C4-2B (cell line): ENCODE measurements at regions not wholly inside any gene's neighbourhood (a gene's known extent, or its start where the extent isn't known, plus 50 kb on each side); places are given as distances from the start of the nearest gene placed in this dataset.

Experiments used
- H3K27ac ChIP-seq: fragments of 450-650 bp; 2 replicates; pipeline ENCODE4 v1.5.1; 2017
- CTCF ChIP-seq: fragments of 450-650 bp; conservative IDR thresholded peaks from 2 replicates; pipeline ENCODE4 v1.5.1; 2017; ENCODE audit warnings: mild to moderate bottlenecking
- ZFX ChIP-seq: fragments of 450-650 bp; IDR thresholded peaks from 2 replicates; pipeline ENCODE4 v1.6.1; 2017

GRCh38 chr1:90175490-90176167 is 180.7 kb downstream of the ZNF326 start:
- H3K27ac ChIP-seq, result no peak overlapping the region

GRCh38 chr1:90174246-90174645 is 179.3 kb downstream of the ZNF326 start:
- TF ChIP-seq CTCF (no peak), ZFX (no peak)
- no peak overlapping the region for H3K27ac ChIP-seq

More at GRCh38 chr1:90175490-90176167, 180.7 kb downstream of the ZNF326 start:
- no peak for TF ChIP-seq ZFX
- TF ChIP-seq CTCF, result no peak

- TF ChIP-seq CTCF (no peak), ZFX (no peak)
- H3K27ac ChIP-seq, result no peak overlapping the region
Observed at GRCh38 chr1:90162216-90162615, 167.3 kb downstream of the ZNF326 start.

DNA sequence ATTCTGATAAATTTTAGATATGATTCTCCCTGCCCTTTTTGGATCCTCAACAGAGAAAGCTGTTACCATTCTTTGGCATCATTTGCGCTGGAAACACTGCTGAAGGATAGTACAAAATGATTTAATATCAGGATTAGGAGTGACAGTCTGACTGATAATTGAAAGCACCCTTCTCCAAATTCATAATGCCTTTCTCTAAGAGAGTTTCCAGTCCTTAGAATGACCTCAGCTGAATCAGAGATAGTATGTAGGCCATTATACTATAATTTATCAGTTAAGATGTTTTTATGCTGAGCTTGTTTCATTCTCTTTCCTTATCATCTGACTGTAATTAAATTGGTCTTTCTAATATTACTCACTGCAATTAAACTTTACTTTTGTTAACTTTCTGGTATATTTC is 166.7 kb downstream of the ZNF326 start:
- TF ChIP-seq CTCF, result no peak
- no peak for TF ChIP-seq ZFX
- no peak overlapping the region for H3K27ac ChIP-seq

- no peak for TF ChIP-seq ZFX
- TF ChIP-seq CTCF, result no peak
- no peak overlapping the region for H3K27ac ChIP-seq
Observed at GRCh38 chr1:90155721-90156487, 161.0 kb downstream of the ZNF326 start.

DNA sequence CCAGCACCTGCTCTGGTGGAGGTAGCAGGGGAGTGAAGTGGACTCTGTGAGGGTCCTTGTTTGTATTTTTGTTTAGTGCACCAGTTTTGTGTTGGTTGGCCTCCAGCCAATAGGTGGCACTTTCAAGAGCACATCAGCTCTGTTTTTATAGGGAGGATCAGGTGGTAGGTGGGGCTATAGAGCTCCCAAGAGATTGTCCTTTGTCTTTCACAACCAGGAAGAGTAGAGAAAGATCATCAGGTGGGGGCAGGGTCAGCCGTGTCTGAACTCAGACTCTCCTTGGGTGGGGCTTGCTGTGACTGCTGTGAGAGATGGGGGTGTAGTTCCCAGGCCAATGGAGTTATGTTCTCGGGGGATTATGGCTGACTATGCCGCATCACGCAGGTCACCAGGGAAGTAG is 159.8 kb downstream of the ZNF326 start:
- H3K27ac ChIP-seq, result no peak overlapping the region
- TF ChIP-seq CTCF (no peak), ZFX (no peak)

- H3K27ac ChIP-seq, result no peak overlapping the region
- TF ChIP-seq CTCF (peak; percentile 49), ZFX (no peak)
Observed at GRCh38 chr1:90149101-90149500, 154.2 kb downstream of the ZNF326 start.
